HEK293 (cell line): ENCODE measurements at regions not wholly inside any gene's neighbourhood (a gene's known extent, or its start where the extent isn't known, plus 50 kb on each side); places are given as distances from the start of the nearest gene placed in this dataset.

Source experiments
- CTCF ChIA-PET: fragments of 350-600 bp; formaldehyde crosslinking; extraction: SDS; loops from one replicate; lab custom pipeline; 2021; ENCODE audit warnings: antibody characterized with exemption; lab: Yijun Ruan, JAX
- POLR2A ChIA-PET: fragments of 300-600 bp; formaldehyde crosslinking; extraction: SDS; loops from one replicate; lab custom pipeline; 2020; ENCODE audit warnings: antibody characterized with exemption, inconsistent platforms; lab: Yijun Ruan, JAX
- H3K27ac ChIP-seq: fragments of 200-500 bp; sonication (Bioruptor generic); 2 replicates; pipeline ENCODE4 v1.5.1; 2014; ENCODE audit warnings: low read depth, low read length, control low read depth, inconsistent platforms; ENCODE audit errors: extremely low read depth
- H3K36me3 ChIP-seq, 2 experiments: fragments of 200-500 bp in 1 of 2; sonication (Bioruptor generic) in 1 of 2; 1 replicate in 1 of 2; 2 replicates in 1 of 2; pipeline ENCODE4 v1.5.1; 2014 to 2017; ENCODE audit warnings: inconsistent platforms in 2 of 2, low read length in 2 of 2; ENCODE audit not compliant: control insufficient read depth in 2 of 2, insufficient read depth in 1 of 2
- H3K4me1 ChIP-seq: fragments of 200-500 bp; sonication (Bioruptor generic); 2 replicates; pipeline ENCODE4 v1.5.1; 2014; ENCODE audit warnings: mild to moderate bottlenecking, low read length, inconsistent platforms; ENCODE audit not compliant: control insufficient read depth, insufficient read depth
- H3K4me3 ChIP-seq: 2 replicates; pipeline ENCODE4 v1.5.1; 2011; ENCODE audit warnings: low read depth, mild to moderate bottlenecking, control low read depth, low read length, moderate library complexity
- H3K9me3 ChIP-seq: fragments of 200-500 bp; sonication (Bioruptor generic); 2 replicates; pipeline ENCODE4 v1.5.1; 2014; ENCODE audit warnings: low read depth, low read length, inconsistent platforms; ENCODE audit not compliant: control insufficient read depth, insufficient read depth
- BCL11A ChIP-seq: fragments of 450-650 bp; formaldehyde crosslinking; IDR thresholded peaks from 2 replicates; pipeline ENCODE4 v1.5.1; 2016; ENCODE audit warnings: low read depth, missing biosample characterization, missing genetic modification characterization
- HOXA7 ChIP-seq: sonication (generic); formaldehyde crosslinking; IDR thresholded peaks from 2 replicates; pipeline ENCODE4 v1.8.1; 2022; ENCODE audit warnings: missing genetic modification reagents, borderline replicate concordance
- KLF9 ChIP-seq: fragments of 450-650 bp; formaldehyde crosslinking; IDR thresholded peaks from 2 replicates; pipeline ENCODE4 v1.5.1; 2016; ENCODE audit warnings: missing biosample characterization, missing genetic modification characterization, low read depth
- PRDM1 ChIP-seq: fragments of 450-650 bp; formaldehyde crosslinking; IDR thresholded peaks from 2 replicates; pipeline ENCODE4; 2016; ENCODE audit warnings: missing biosample characterization, missing genetic modification characterization
- REPIN1 ChIP-seq: fragments of 450-650 bp; formaldehyde crosslinking; IDR thresholded peaks from 2 replicates; pipeline ENCODE4 v1.5.1; 2017; ENCODE audit warnings: missing biosample characterization, missing genetic modification characterization, low read depth
- SCRT2 ChIP-seq: fragments of 450-650 bp; formaldehyde crosslinking; IDR thresholded peaks from 2 replicates; pipeline ENCODE4 v1.5.1; 2016; ENCODE audit warnings: missing biosample characterization, missing genetic modification characterization
- WT1 ChIP-seq: fragments of 450-650 bp; formaldehyde crosslinking; IDR thresholded peaks from 2 replicates; pipeline ENCODE4 v1.5.1; 2016; ENCODE audit warnings: missing biosample characterization, missing genetic modification characterization
- ZFHX2 ChIP-seq: fragments of 450-650 bp; formaldehyde crosslinking; conservative IDR thresholded peaks from 2 replicates; pipeline ENCODE4 v1.5.1; 2016; ENCODE audit warnings: missing biosample characterization, missing genetic modification characterization
- ZIC2 ChIP-seq: fragments of 450-650 bp; formaldehyde crosslinking; IDR thresholded peaks from 2 replicates; pipeline ENCODE4 v1.5.1; 2016; ENCODE audit warnings: missing biosample characterization, missing genetic modification characterization
- ZNF112 ChIP-seq: fragments of 450-650 bp; formaldehyde crosslinking; IDR thresholded peaks from 2 replicates; pipeline ENCODE4 v1.5.0; 2017; ENCODE audit warnings: missing biosample characterization, missing genetic modification characterization
- ZNF148 ChIP-seq: fragments of 450-650 bp; formaldehyde crosslinking; IDR thresholded peaks from 2 replicates; pipeline ENCODE4 v1.5.0; 2017; ENCODE audit warnings: missing biosample characterization, missing genetic modification characterization, borderline replicate concordance
- ZNF169 ChIP-seq: fragments of 450-650 bp; formaldehyde crosslinking; IDR thresholded peaks from 2 replicates; pipeline ENCODE4 v1.5.1; 2016; ENCODE audit warnings: missing biosample characterization, missing genetic modification characterization
- ZNF239 ChIP-seq: fragments of 450-650 bp; formaldehyde crosslinking; IDR thresholded peaks from 2 replicates; pipeline ENCODE4 v1.5.1; 2016; ENCODE audit warnings: missing biosample characterization, missing genetic modification characterization
- ZNF341 ChIP-seq: fragments of 450-650 bp; formaldehyde crosslinking; IDR thresholded peaks from 2 replicates; pipeline ENCODE4; 2016; ENCODE audit warnings: low read depth, missing biosample characterization, missing genetic modification characterization
- ZNF433 ChIP-seq: fragments of 450-650 bp; formaldehyde crosslinking; IDR thresholded peaks from 2 replicates; pipeline ENCODE4 v1.5.1; 2016; ENCODE audit warnings: missing biosample characterization, missing genetic modification characterization, low read depth
- ZNF510 ChIP-seq: fragments of 450-650 bp; formaldehyde crosslinking; IDR thresholded peaks from 2 replicates; pipeline ENCODE4 v1.5.1; 2018; ENCODE audit warnings: mild to moderate bottlenecking, missing genetic modification characterization, missing biosample characterization; ENCODE audit not compliant: insufficient replicate concordance
- ZNF561 ChIP-seq: fragments of 450-650 bp; IDR thresholded peaks from 2 replicates; pipeline ENCODE4 v1.5.1; 2018; ENCODE audit warnings: missing biosample characterization, missing genetic modification characterization, borderline replicate concordance
- ZNF571 ChIP-seq: fragments of 450-650 bp; formaldehyde crosslinking; IDR thresholded peaks from 2 replicates; pipeline ENCODE4 v1.5.0; 2017; ENCODE audit warnings: missing biosample characterization, missing genetic modification characterization
- ZNF585B ChIP-seq: fragments of 450-650 bp; formaldehyde crosslinking; IDR thresholded peaks from 2 replicates; pipeline ENCODE4 v1.5.1; 2016; ENCODE audit warnings: missing biosample characterization, missing genetic modification characterization
- ZNF677 ChIP-seq: fragments of 450-650 bp; IDR thresholded peaks from 2 replicates; pipeline ENCODE4 v1.5.0; 2018; ENCODE audit warnings: missing biosample characterization, mild to moderate bottlenecking, missing genetic modification characterization, moderate library complexity
- ZNF701 ChIP-seq: fragments of 450-650 bp; formaldehyde crosslinking; IDR thresholded peaks from 2 replicates; pipeline ENCODE4 v1.5.1; 2016; ENCODE audit warnings: missing biosample characterization, missing genetic modification characterization
- ZNF76 ChIP-seq: fragments of 450-650 bp; formaldehyde crosslinking; IDR thresholded peaks from 2 replicates; pipeline ENCODE4; 2016; ENCODE audit warnings: low read depth, missing biosample characterization, missing genetic modification characterization, borderline replicate concordance
- ZNF830 ChIP-seq: fragments of 450-650 bp; IDR thresholded peaks from 2 replicates; pipeline ENCODE4 v1.5.0; 2018; ENCODE audit warnings: missing biosample characterization, missing genetic modification characterization, low read depth, mild to moderate bottlenecking, moderate library complexity
- TF ChIP-seq, protein P1 (sequence below): fragments of 450-650 bp; formaldehyde crosslinking; IDR thresholded peaks from 2 replicates; pipeline ENCODE4 v1.5.1; 2016; ENCODE audit warnings: missing biosample characterization, missing genetic modification characterization
- TF ChIP-seq, protein P2 (sequence below): fragments of 450-650 bp; formaldehyde crosslinking; IDR thresholded peaks from 2 replicates; pipeline ENCODE4 v1.5.1; 2016; ENCODE audit warnings: missing biosample characterization, missing genetic modification characterization
- TF ChIP-seq, protein P3 (sequence below): fragments of 450-650 bp; formaldehyde crosslinking; IDR thresholded peaks from 2 replicates; pipeline ENCODE4 v1.5.1; 2017; ENCODE audit warnings: missing biosample characterization, missing genetic modification characterization
- TF ChIP-seq, protein P4 (sequence below): fragments of 450-650 bp; formaldehyde crosslinking; IDR thresholded peaks from 2 replicates; pipeline ENCODE4 v1.5.1; 2016; ENCODE audit warnings: missing biosample characterization, missing genetic modification characterization

DNA sequence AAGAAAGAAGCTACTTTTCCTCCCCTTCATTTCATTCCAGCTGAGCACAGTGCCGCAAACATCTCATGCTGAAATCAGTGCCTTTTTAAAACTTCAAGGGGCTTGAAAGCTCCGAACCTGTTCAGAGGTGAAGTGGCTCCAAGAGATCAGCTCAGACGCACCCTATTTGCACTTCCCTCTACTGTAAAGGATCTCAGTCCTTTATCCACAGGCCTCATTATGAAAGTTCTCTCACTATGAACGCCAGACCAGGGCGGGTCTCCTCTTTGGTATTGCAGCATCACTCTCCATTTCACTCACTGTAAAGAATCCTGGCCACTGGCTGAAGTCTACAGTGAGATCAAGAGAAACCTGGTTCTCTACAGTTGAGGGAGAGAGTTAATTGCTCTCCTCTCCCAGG, 232.7 kb upstream of the POU3F2 start:
- H3K4me1 ChIP-seq = no peaks in the 10 kb centered on the region
- no peaks in the 10 kb centered on the region for H3K9me3 ChIP-seq
- TF ChIP-seq, protein P1, sequence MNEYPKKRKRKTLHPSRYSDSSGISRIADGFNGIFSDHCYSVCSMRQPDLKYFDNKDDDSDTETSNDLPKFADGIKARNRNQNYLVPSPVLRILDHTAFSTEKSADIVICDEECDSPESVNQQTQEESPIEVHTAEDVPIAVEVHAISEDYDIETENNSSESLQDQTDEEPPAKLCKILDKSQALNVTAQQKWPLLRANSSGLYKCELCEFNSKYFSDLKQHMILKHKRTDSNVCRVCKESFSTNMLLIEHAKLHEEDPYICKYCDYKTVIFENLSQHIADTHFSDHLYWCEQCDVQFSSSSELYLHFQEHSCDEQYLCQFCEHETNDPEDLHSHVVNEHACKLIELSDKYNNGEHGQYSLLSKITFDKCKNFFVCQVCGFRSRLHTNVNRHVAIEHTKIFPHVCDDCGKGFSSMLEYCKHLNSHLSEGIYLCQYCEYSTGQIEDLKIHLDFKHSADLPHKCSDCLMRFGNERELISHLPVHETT = no peak
- no peak for TF ChIP-seq ZNF561 (tag by site-specific recombination)
- TF ChIP-seq WT1 (tag by site-specific recombination) = no peak
- no peak for TF ChIP-seq ZNF169
- TF ChIP-seq ZNF341 (tag by site-specific recombination) = no peak
- no peak for TF ChIP-seq ZNF830 (tag by site-specific recombination)
- no peak for TF ChIP-seq ZNF112 (tag by site-specific recombination)
- TF ChIP-seq ZNF585B = no peak
- no peak for TF ChIP-seq SCRT2 (tag by site-specific recombination)
- no peak for TF ChIP-seq ZFHX2 (tag by site-specific recombination)
- no peak for TF ChIP-seq ZIC2 (tag by site-specific recombination)
- no peak for TF ChIP-seq ZNF510 (tag by site-specific recombination)
- TF ChIP-seq, protein P2, sequence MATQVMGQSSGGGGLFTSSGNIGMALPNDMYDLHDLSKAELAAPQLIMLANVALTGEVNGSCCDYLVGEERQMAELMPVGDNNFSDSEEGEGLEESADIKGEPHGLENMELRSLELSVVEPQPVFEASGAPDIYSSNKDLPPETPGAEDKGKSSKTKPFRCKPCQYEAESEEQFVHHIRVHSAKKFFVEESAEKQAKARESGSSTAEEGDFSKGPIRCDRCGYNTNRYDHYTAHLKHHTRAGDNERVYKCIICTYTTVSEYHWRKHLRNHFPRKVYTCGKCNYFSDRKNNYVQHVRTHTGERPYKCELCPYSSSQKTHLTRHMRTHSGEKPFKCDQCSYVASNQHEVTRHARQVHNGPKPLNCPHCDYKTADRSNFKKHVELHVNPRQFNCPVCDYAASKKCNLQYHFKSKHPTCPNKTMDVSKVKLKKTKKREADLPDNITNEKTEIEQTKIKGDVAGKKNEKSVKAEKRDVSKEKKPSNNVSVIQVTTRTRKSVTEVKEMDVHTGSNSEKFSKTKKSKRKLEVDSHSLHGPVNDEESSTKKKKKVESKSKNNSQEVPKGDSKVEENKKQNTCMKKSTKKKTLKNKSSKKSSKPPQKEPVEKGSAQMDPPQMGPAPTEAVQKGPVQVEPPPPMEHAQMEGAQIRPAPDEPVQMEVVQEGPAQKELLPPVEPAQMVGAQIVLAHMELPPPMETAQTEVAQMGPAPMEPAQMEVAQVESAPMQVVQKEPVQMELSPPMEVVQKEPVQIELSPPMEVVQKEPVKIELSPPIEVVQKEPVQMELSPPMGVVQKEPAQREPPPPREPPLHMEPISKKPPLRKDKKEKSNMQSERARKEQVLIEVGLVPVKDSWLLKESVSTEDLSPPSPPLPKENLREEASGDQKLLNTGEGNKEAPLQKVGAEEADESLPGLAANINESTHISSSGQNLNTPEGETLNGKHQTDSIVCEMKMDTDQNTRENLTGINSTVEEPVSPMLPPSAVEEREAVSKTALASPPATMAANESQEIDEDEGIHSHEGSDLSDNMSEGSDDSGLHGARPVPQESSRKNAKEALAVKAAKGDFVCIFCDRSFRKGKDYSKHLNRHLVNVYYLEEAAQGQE = no peak
- no peak for TF ChIP-seq ZNF239 (tag by site-specific recombination)
- no peak for TF ChIP-seq ZNF701 (tag by site-specific recombination)
- no peak for TF ChIP-seq ZNF433
- TF ChIP-seq ZNF677 (tag by site-specific recombination) = no peak
- no peak for TF ChIP-seq KLF9 (tag by site-specific recombination)
- ChIA-PET POLR2A (no interaction called here), CTCF (no interaction called here)
- no peak overlapping the region for H3K27ac ChIP-seq
- H3K36me3 ChIP-seq = no peaks in the 10 kb centered on the region
- H3K4me3 ChIP-seq = no peak overlapping the region

DNA sequence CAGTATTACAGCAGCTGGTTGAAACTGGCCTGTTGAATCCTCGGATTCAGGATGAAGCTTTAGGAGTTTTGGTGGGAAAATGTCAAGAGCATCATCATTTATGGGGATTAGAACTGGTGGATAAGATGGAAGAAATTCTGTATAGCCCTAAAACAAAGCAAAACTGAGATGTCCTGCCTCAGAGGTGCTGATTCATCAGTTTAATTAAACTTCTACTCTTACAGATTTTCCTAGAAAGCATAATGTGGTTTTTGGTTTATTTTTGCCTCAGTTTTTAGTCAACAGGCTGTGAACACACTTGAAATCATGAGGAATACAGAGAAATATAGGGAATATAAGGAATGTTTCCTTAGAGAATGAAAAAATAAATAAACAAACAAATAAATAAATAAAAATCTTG, 228.7 kb upstream of the POU3F2 start:
- CTCF ChIA-PET = interaction anchor here (0.6 kb wide), 1 partner anchor 10 kb away, joined by 4 read pairs; no protein-coding TSS in a partner anchor
- POLR2A ChIA-PET = no interaction called here
- no peak overlapping the region for H3K27ac ChIP-seq
- H3K36me3 ChIP-seq = no peaks in the 10 kb centered on the region
- no peaks in the 10 kb centered on the region for H3K9me3 ChIP-seq
- H3K4me1 ChIP-seq = no peaks in the 10 kb centered on the region
- H3K4me3 ChIP-seq = no peak overlapping the region
- TF ChIP-seq WT1 (tag by site-specific recombination) = no peak
- TF ChIP-seq BCL11A (tag by site-specific recombination) = no peak
- no peak for TF ChIP-seq ZNF571
- TF ChIP-seq ZNF148 = no peak
- TF ChIP-seq, protein P3, sequence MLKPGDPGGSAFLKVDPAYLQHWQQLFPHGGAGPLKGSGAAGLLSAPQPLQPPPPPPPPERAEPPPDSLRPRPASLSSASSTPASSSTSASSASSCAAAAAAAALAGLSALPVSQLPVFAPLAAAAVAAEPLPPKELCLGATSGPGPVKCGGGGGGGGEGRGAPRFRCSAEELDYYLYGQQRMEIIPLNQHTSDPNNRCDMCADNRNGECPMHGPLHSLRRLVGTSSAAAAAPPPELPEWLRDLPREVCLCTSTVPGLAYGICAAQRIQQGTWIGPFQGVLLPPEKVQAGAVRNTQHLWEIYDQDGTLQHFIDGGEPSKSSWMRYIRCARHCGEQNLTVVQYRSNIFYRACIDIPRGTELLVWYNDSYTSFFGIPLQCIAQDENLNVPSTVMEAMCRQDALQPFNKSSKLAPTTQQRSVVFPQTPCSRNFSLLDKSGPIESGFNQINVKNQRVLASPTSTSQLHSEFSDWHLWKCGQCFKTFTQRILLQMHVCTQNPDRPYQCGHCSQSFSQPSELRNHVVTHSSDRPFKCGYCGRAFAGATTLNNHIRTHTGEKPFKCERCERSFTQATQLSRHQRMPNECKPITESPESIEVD (tag by site-specific recombination) = no peak
- TF ChIP-seq, protein P4, sequence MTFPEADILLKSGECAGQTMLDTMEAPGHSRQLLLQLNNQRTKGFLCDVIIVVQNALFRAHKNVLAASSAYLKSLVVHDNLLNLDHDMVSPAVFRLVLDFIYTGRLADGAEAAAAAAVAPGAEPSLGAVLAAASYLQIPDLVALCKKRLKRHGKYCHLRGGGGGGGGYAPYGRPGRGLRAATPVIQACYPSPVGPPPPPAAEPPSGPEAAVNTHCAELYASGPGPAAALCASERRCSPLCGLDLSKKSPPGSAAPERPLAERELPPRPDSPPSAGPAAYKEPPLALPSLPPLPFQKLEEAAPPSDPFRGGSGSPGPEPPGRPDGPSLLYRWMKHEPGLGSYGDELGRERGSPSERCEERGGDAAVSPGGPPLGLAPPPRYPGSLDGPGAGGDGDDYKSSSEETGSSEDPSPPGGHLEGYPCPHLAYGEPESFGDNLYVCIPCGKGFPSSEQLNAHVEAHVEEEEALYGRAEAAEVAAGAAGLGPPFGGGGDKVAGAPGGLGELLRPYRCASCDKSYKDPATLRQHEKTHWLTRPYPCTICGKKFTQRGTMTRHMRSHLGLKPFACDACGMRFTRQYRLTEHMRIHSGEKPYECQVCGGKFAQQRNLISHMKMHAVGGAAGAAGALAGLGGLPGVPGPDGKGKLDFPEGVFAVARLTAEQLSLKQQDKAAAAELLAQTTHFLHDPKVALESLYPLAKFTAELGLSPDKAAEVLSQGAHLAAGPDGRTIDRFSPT (tag by site-specific recombination) = no peak
- no peak for TF ChIP-seq HOXA7 (CRISPR knock-in tag)
- no peak for TF ChIP-seq REPIN1
- TF ChIP-seq PRDM1 = no peak
- TF ChIP-seq ZNF76 (tag by site-specific recombination) = no peak
